Heart left ventricle (tissue), 16 donors: ENCODE measurements at regions not wholly inside any gene's neighbourhood (a gene's known extent, or its start where the extent isn't known, plus 50 kb on each side); places are given as distances from the start of the nearest gene placed in this dataset.

Experiments
- ATAC-seq, 4 donors: fragments of 200-7000 bp; cut with Tn5 transposase; one replicate each; pipeline ENCODE4 v1.9.1; 2020 to 2022; ENCODE audit warnings: moderate library complexity in 4 of 4, mild to moderate bottlenecking in 3 of 4, moderate number of reproducible peaks in 1 of 4
- DNase-seq, 5 donors: peaks; one replicate each; pipeline ENCODE4 v3.0.0-alpha.2; 2020
- H3K27ac ChIP-seq, 12 donors: fragments of 200-600 bp; sonication (generic) in 4 of 12; one replicate each; pipeline versions ENCODE4 v1.5.0 to v1.8.0; 2016 to 2022; ENCODE audit warnings: mild to moderate bottlenecking in 2 of 12
- H3K27me3 ChIP-seq, 9 donors: fragments of 200-600 bp; sonication (generic) in 2 of 9; one replicate each; pipeline versions ENCODE4 v1.5.1 to v1.8.0; 2016 to 2022; ENCODE audit warnings: mild to moderate bottlenecking in 3 of 9
- H3K36me3 ChIP-seq, 9 donors: fragments of 200-600 bp; sonication (generic) in 2 of 9; one replicate each; pipeline versions ENCODE4 v1.5.0 to v1.8.0; 2018 to 2022; ENCODE audit warnings: mild to moderate bottlenecking in 2 of 9
- H3K4me1 ChIP-seq, 12 donors: fragments of 200-600 bp; sonication (generic) in 4 of 12; one replicate each; pipeline versions ENCODE4 v1.5.0 to v1.8.0; 2016 to 2022; ENCODE audit warnings: mild to moderate bottlenecking in 3 of 12
- H3K4me3 ChIP-seq, 12 donors: fragments of 200-600 bp; sonication (generic) in 4 of 12; one replicate each; pipeline versions ENCODE4 v1.5.0 to v1.8.0; 2017 to 2022; ENCODE audit warnings: mild to moderate bottlenecking in 9 of 12, moderate library complexity in 4 of 12
- H3K9me3 ChIP-seq, 12 donors: fragments of 200-600 bp; sonication (generic) in 4 of 12; one replicate each; pipeline versions ENCODE4 v1.5.0 to v1.8.0; 2016 to 2022; ENCODE audit warnings: mild to moderate bottlenecking in 1 of 12
- CTCF ChIP-seq, 12 donors: fragments of 200-600 bp; sonication (generic) in 4 of 12; IDR thresholded peaks; one replicate each; pipeline versions ENCODE4 v1.5.0 to v1.8.0; 2018 to 2022; ENCODE audit warnings: antibody characterized with exemption in 12 of 12, mild to moderate bottlenecking in 5 of 12
- POLR2A ChIP-seq, 2 donors: fragments of 450-650 bp; IDR thresholded peaks; one replicate each; pipeline ENCODE4 v1.6.1; 2017; ENCODE audit warnings: antibody characterized with exemption in 2 of 2, mild to moderate bottlenecking in 2 of 2, moderate library complexity in 2 of 2
- WGBS, 4 donors: extraction: QIAGEN DNeasy Blood & Tissue Kit in 2 of 4; methylation state at CpG; one replicate each; pipeline versions ENCODE4 v1.1.5 to v1.1.7; 2013 to 2018; 5-methylcytosine and 5-hydroxymethylcytosine counted together
- intact Hi-C, 10 donors: fragments of 100-400 bp; cut with DNase I; formaldehyde crosslinking; loops; one replicate each; pipeline versions ENCODE4 v1.11.1 to v1.14.2; 2022
- donor health status: ischemic (EF 13 %, LVEDD 7.1; RV severe dilation, severe dysfunction).
- donor health status: healthy with polysubstance abuse.
- donor health status: DM: no; HTN: yes; CAD: no.
- donor health status: DM: no; HTN: no; CAD: no.
- donor health status: ischemic (EF 25% LVEDD 6.9; RV normal size, moderate dysfunction).
- donor health status: ischemic (EF 25% LVEDD 5.7; RV mildly dilated, moderate dysfunction).
- donor health status: healthy.
- donor health status: DM: yes; HTN: yes; CAD: no.
- donor health status: ischemic (EF 35%, LVEDD 5.7; RV mildly dilated, moderate dysfunction).
- donor health status: nonischemic (EF 11% LVEDD 7.7; RV severe dilation, severe dysfunction).
- donor health status: DM: yes; HTN: yes; CAD: no.
- donor health status: PGD.
- donor health status: ischemic (EF 29% LVEDD 5.4; RV normal size, mild dysfunction).
- donor health status: nonischemic (EF 23%, LVEDD 6.1; RV moderate dilation, normal function).

- intact Hi-C loops = loop anchor here in 1 of 10 donors (5.0 kb wide), 1 partner anchor 127 kb away; no protein-coding TSS in a partner anchor
Measured at GRCh38 chr7:25720427-25720826, 431.6 kb upstream of the NFE2L3 start.

GRCh38 chr7:25722856-25723255 is 429.1 kb upstream of the NFE2L3 start:
- Histone ChIP-seq H3K4me1 (peaks cover 0 to 13% (median 3%) of the 10 kb centered on the region in 12 donors), H3K4me3 (no peak overlapping the region), H3K27ac (no peak overlapping the region), H3K9me3 (no peaks in the 10 kb centered on the region), H3K36me3 (no peaks in the 10 kb centered on the region), H3K27me3 (no peaks in the 10 kb centered on the region)
- DNase-seq = no peak
- no peak for ATAC-seq
- WGBS, 4 donors = 32 to 56% (median 42%) methylated on average over 1 of the region's 1 CpG
- TF ChIP-seq POLR2A (IDR thresholded peaks at IDR 0.05) = no peak
- TF ChIP-seq CTCF (IDR thresholded peaks at IDR 0.05) = no peak
- intact Hi-C loops = loop anchor here in 1 of 10 donors (5.0 kb wide), 1 partner anchor 124 kb away; no protein-coding TSS in a partner anchor

More at GRCh38 chr7:25720427-25720826, 431.6 kb upstream of the NFE2L3 start:
- H3K9me3 ChIP-seq = no peaks in the 10 kb centered on the region
- 34 to 50% (median 38%) methylated on average over 2 of the region's 2 CpGs for WGBS, 4 donors
- H3K27me3 ChIP-seq = no peaks in the 10 kb centered on the region
- no peak for TF ChIP-seq POLR2A (IDR thresholded peaks at IDR 0.05)
- peak in 8 of 12 donors; percentile 11 to 47 (median 20) for TF ChIP-seq CTCF (IDR thresholded peaks at IDR 0.05)
- H3K4me1 ChIP-seq = peaks cover 0 to 6% (median 0%) of the 10 kb centered on the region in 12 donors
- no peak overlapping the region for H3K4me3 ChIP-seq
- peak overlapping the region in 1 of 12 donors; percentile 13 for H3K27ac ChIP-seq
- no peak for ATAC-seq
- no peaks in the 10 kb centered on the region for H3K36me3 ChIP-seq
- no peak for DNase-seq

- Histone ChIP-seq H3K36me3 (no peaks in the 10 kb centered on the region), H3K4me1 (peaks cover 0 to 14% (median 3%) of the 10 kb centered on the region in 12 donors), H3K27ac (peak overlapping the region in 7 of 12 donors; percentile 21 to 71 (median 52)), H3K4me3 (no peak overlapping the region), H3K27me3 (no peaks in the 10 kb centered on the region), H3K9me3 (no peaks in the 10 kb centered on the region)
- ATAC-seq (no peak), DNase-seq (no peak)
- WGBS, 4 donors = 53 to 72% (median 61%) methylated on average over 2 of the region's 2 CpGs
- TF ChIP-seq CTCF (IDR thresholded peaks at IDR 0.05) = no peak
- TF ChIP-seq POLR2A (IDR thresholded peaks at IDR 0.05) = no peak
- intact Hi-C loops = no loop called here
Measured at GRCh38 chr7:25725451-25725850, 426.5 kb upstream of the NFE2L3 start.

- Histone ChIP-seq H3K4me3 (no peak overlapping the region), H3K4me1 (peaks cover 0 to 22% (median 5%) of the 10 kb centered on the region in 12 donors), H3K36me3 (no peaks in the 10 kb centered on the region), H3K27me3 (no peaks in the 10 kb centered on the region), H3K9me3 (no peaks in the 10 kb centered on the region), H3K27ac (peak overlapping the region in 5 of 12 donors; percentile 30 to 71 (median 55))
- 64 to 73% (median 66%) methylated on average over 8 of the region's 8 CpGs for WGBS, 4 donors
- ATAC-seq (no peak), DNase-seq (no peak)
- intact Hi-C loops = no loop called here
- no peak for TF ChIP-seq POLR2A (IDR thresholded peaks at IDR 0.05)
- TF ChIP-seq CTCF (IDR thresholded peaks at IDR 0.05) = no peak
Measured at GRCh38 chr7:25726170-25726780, 425.7 kb upstream of the NFE2L3 start.
